Activated T-helper 17 cell treated with anti-CD3 and anti-CD28 coated beads, Interleukin-2, amount 50 U/mL, for 72 hours (primary cell): ENCODE measurements at regions not wholly inside any gene's neighbourhood (a gene's known extent, or its start where the extent isn't known, plus 50 kb on each side); places are given as distances from the start of the nearest gene placed in this dataset.
"Not testable (repeated sequence)": the region's sequence is repeated elsewhere in the genome, so short reads cannot be mapped to it uniquely, and the experiment has no call there.

Source experiments
- ATAC-seq: fragments of 150-1000 bp; cut with Tn5 transposase; replicated peaks from 2 replicates; pipeline ENCODE4 v1.10.0; 2021; ENCODE audit warnings: mild to moderate bottlenecking, moderate library complexity
- H3K27ac Mint-ChIP-seq: one replicate; pipeline ENCODE4 v1.8.0; 2022; ENCODE audit warnings: mixed read lengths
- H3K27me3 Mint-ChIP-seq: one replicate; pipeline ENCODE4 v1.8.0; 2022; ENCODE audit warnings: mixed read lengths
- H3K36me3 Mint-ChIP-seq: one replicate; pipeline ENCODE4 v1.8.0; 2022; ENCODE audit warnings: low read depth, mild to moderate bottlenecking, mixed read lengths
- H3K4me1 Mint-ChIP-seq: one replicate; pipeline ENCODE4 v1.8.0; 2022; ENCODE audit warnings: mixed read lengths
- H3K4me3 Mint-ChIP-seq: one replicate; pipeline ENCODE4 v1.8.0; 2022; ENCODE audit warnings: mild to moderate bottlenecking, mixed read lengths
- H3K9me3 Mint-ChIP-seq: one replicate; pipeline ENCODE4 v1.8.0; 2022; ENCODE audit warnings: mixed read lengths

DNA sequence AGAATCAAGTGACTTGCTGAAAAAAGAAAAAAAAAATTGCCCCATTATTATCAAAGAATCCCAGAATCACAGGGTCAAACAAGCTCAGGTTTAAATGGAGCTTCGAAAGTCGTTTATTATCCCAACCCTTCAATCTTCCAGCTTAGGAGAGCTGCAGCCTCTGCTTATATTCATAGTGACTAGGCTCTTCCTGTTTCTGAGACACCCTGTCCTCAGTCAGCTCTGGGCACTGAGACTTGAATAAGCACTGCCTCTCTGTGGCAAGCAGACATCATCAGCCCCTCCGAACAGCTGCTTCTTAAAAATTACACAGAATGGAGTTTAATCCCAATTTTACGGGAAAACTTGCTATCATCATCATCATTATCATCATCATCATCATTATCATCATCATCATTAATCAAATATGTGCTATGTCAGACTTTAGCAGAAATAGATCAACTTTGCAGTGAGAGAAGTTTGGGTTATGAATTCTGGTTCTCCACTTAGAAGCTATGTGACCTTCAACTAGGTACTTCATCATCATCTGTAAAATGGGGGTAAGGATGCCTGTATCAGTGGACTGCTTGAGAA lies 614.0 kb upstream of the SYNCRIP start:
- H3K27me3 Mint-ChIP-seq, result no peaks in the 10 kb centered on the region
- H3K27ac Mint-ChIP-seq, result no peak overlapping the region
- ATAC-seq, result no peak
- H3K4me1 Mint-ChIP-seq, result no peaks in the 10 kb centered on the region
- no peak overlapping the region for H3K4me3 Mint-ChIP-seq
- peaks cover 5% of the 10 kb centered on the region for H3K9me3 Mint-ChIP-seq
- H3K36me3 Mint-ChIP-seq, result no peaks in the 10 kb centered on the region

DNA sequence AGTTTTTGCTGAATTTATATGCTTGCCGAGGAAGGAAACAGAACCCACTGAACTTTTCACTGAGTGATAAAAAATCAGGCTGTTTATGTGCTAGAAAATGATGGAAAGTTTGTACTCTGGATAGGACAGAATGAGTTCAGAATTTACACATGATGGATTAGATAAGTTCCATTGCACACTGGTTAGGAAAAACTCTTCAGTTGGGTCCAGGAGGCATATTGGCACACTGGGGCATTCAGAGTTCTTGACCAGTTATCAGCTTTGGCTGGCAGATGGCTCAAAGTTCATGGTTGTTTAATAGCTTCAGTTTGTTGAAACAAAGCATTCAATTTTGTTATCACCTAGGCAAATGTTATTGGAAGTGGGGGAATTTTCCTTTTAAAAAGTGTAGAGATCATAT lies 613.3 kb upstream of the SYNCRIP start:
- H3K4me3 Mint-ChIP-seq, result no peak overlapping the region
- H3K9me3 Mint-ChIP-seq, result peaks cover 7% of the 10 kb centered on the region
- no peaks in the 10 kb centered on the region for H3K27me3 Mint-ChIP-seq
- H3K36me3 Mint-ChIP-seq, result no peaks in the 10 kb centered on the region
- ATAC-seq, result no peak
- H3K27ac Mint-ChIP-seq, result no peak overlapping the region
- no peaks in the 10 kb centered on the region for H3K4me1 Mint-ChIP-seq

DNA sequence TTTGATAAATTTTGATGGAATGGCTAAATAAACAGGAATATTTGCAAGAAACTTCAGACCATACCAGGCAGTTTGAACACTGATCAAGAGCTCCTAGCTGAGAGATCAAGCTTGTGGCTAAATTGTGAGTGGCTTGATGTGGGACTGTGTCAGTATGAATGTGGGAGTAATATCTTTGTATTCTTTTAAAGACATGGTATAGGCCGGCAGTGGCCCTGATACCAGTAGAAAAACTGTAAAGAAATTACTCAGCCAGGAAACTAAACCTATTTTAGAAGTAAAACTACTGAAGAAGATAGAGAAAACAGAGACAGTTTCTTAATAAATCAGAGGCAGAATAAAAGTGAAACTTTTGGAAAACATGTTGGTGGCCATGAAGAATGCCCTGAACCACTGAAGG lies 608.4 kb upstream of the SYNCRIP start:
- ATAC-seq, result no peak
- Mint-ChIP-seq H3K27me3 (no peaks in the 10 kb centered on the region), H3K9me3 (peaks cover 14% of the 10 kb centered on the region), H3K4me1 (no peaks in the 10 kb centered on the region), H3K4me3 (no peak overlapping the region), H3K27ac (no peak overlapping the region), H3K36me3 (no peaks in the 10 kb centered on the region)

DNA sequence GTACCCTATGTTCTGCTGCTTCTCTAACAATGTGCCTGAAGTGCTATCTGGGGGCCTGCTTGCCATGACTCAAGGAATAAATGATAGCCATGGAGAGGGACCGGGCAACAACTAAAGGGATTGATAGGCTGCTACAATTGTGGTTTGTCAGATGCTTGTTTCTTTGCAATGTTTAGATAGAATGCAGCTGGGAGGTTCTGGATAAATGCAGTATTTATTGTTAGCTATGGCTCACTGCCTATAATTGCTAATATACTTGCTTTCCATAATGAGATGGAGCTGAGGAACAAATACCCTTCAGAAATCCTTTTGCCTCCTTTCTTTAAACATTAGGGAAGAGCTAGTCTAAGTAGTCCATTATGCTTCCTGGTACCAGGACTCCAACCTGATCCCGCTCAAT lies 575.2 kb upstream of the SYNCRIP start:
- Mint-ChIP-seq H3K4me1 (no peaks in the 10 kb centered on the region), H3K36me3 (no peaks in the 10 kb centered on the region), H3K9me3 (no peaks in the 10 kb centered on the region), H3K27me3 (no peaks in the 10 kb centered on the region), H3K27ac (no peak overlapping the region), H3K4me3 (no peak overlapping the region)
- no peak for ATAC-seq

DNA sequence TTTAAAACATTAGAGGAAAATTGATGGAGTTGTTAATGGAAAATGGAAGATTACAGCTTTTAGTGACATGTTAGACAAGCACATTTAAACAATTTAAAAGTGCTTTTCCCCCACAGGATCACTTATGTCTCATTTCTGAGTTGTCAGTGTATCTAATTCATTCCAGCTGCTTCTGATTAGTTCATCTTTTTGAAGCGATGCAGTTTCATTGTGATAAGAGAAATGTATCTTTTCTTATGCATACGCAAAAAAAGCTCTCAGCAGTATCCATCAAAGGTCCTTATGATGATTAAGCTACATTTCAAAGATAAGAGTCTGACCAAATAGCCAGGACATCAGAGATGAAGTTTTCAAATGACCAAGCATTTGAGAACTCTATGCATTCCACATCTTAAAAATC lies 572.6 kb upstream of the SYNCRIP start:
- no peak for ATAC-seq
- Mint-ChIP-seq H3K9me3 (no peaks in the 10 kb centered on the region), H3K4me3 (no peak overlapping the region), H3K4me1 (no peaks in the 10 kb centered on the region), H3K27me3 (no peaks in the 10 kb centered on the region), H3K27ac (no peak overlapping the region), H3K36me3 (no peaks in the 10 kb centered on the region)

DNA sequence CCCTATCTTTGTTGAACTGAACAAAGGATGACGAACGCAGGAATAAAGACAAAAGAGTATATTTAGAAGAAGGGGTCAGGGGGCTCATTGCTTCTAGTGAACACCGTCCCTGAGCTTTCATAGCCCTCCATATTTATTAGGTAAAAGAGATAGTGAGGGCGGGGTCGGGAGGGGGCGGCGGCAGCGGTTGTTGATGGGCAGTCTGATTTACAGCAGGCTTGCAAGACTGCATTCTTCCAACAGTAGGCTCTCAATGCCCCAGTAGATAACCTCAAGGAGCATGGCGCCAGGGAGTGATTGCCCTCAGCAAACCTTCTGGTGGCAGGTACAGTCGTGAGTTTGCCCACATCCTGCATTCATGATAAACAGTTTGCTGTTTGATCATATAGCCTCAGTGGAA lies 563.3 kb upstream of the SYNCRIP start:
- Mint-ChIP-seq H3K27me3 (no peaks in the 10 kb centered on the region), H3K27ac (no peak overlapping the region), H3K9me3 (peaks cover 17% of the 10 kb centered on the region), H3K36me3 (no peaks in the 10 kb centered on the region), H3K4me3 (no peak overlapping the region), H3K4me1 (no peaks in the 10 kb centered on the region)
- no peak for ATAC-seq

DNA sequence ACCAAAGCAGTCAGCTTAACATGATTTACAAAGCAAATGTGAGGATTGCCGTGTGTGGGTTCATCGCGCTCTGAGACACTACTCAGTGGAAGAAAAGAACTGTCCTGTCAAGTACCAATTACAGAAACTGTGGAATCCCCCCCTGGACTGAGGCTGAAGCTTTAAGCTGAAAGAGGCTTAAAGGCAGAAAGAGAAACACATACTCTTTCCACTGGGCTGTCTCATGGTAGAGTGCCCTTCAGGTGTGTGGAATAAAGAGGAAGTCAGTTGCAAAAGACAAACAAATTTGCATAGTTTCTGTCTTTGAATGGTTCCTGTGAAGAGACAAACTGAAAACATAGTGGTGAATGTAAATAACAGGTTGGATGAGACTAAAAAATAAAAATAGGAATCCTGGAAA lies 560.4 kb upstream of the SYNCRIP start:
- H3K9me3 Mint-ChIP-seq, result peaks cover 21% of the 10 kb centered on the region
- no peaks in the 10 kb centered on the region for H3K36me3 Mint-ChIP-seq
- H3K27ac Mint-ChIP-seq, result no peak overlapping the region
- H3K4me3 Mint-ChIP-seq, result no peak overlapping the region
- ATAC-seq, result no peak
- H3K27me3 Mint-ChIP-seq, result no peaks in the 10 kb centered on the region
- H3K4me1 Mint-ChIP-seq, result no peaks in the 10 kb centered on the region

DNA sequence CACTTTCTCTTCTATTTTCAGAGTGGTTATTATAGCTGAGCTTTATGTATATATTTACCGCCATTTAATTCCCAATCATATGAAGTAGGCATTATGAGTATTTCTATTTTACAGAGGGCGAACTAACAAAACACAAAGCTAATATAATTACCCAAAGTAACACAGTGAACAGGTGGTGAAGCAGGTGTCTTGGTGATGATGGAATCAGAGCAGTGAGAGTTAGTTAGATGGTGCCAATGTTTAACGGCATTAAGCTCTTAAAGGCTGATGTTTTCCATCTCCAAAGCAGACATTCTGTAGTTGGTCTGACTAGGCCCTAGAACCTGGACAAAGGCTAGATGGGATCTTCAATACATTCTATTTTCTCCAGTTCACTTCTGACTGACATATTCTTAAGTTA lies 551.1 kb upstream of the SYNCRIP start:
- Mint-ChIP-seq H3K27me3 (no peaks in the 10 kb centered on the region), H3K4me3 (no peak overlapping the region), H3K4me1 (no peaks in the 10 kb centered on the region), H3K36me3 (no peaks in the 10 kb centered on the region), H3K27ac (no peak overlapping the region), H3K9me3 (no peaks in the 10 kb centered on the region)
- ATAC-seq, result no peak

DNA sequence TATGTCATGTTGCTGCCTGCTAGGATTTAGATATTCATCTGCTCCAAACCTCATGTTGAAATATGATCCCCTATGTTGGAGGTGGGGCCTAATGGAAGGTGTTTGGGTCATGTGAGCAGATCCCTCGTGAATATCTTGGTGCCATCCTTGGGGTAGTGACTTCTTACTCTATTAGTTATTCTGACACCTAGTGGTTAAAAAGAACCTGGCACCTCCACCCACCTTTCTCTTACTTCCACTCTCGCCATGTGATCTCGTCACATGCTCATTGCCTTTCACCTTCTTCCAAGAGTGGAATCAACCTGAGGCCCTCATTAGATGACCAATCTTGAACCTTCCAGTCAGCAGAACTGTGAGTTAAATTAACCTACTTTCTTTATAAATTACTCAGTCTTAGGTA lies 549.4 kb upstream of the SYNCRIP start:
- Mint-ChIP-seq H3K27me3 (no peaks in the 10 kb centered on the region), H3K9me3 (no peaks in the 10 kb centered on the region), H3K4me1 (no peaks in the 10 kb centered on the region), H3K36me3 (no peaks in the 10 kb centered on the region), H3K4me3 (no peak overlapping the region), H3K27ac (no peak overlapping the region)
- no peak for ATAC-seq

DNA sequence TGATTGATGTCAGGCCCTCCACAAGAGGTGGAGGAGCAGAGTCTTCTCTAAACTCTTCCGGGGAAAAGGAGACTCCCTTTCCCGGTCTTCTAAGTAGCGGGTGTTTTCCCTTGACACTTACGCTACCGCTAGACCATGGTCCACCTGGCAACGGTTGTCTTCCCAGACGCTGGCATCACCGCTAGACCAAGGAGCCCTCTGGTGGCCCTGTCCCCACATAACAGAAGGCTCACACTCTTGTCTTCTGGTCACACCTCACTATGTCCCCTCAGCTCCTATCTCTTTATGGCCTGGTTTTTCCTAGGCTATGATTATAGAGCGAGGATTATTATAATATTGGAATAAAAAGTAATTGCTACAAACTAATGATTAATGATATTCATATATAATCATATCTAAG lies 532.5 kb upstream of the SYNCRIP start:
- H3K9me3 Mint-ChIP-seq, H3K4me3 Mint-ChIP-seq, H3K36me3 Mint-ChIP-seq, H3K27ac Mint-ChIP-seq, H3K27me3 Mint-ChIP-seq, H3K4me1 Mint-ChIP-seq, ATAC-seq: not testable (repeated sequence)

DNA sequence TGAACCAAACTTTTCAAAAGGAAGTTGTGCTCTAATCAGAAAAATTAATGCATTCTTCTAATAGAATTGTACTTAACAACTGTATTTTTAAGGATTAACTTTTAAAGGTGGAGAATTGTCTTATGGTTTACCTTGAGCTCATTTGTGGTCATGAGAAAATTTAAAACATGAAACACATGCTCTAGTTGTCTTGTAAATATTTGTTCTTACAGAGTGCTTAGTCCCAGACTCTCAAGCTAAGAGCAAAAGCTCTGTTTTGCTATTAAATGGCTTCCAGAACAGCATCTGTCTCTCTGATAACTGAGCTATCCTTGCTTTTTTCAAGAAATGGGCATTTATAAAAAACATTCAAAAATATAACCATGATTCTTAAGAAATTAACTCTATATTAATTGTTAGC lies 512.2 kb upstream of the SYNCRIP start:
- Mint-ChIP-seq H3K27ac (no peak overlapping the region), H3K4me3 (no peak overlapping the region), H3K4me1 (no peaks in the 10 kb centered on the region), H3K27me3 (no peaks in the 10 kb centered on the region), H3K36me3 (no peaks in the 10 kb centered on the region), H3K9me3 (no peaks in the 10 kb centered on the region)
- ATAC-seq, result no peak

DNA sequence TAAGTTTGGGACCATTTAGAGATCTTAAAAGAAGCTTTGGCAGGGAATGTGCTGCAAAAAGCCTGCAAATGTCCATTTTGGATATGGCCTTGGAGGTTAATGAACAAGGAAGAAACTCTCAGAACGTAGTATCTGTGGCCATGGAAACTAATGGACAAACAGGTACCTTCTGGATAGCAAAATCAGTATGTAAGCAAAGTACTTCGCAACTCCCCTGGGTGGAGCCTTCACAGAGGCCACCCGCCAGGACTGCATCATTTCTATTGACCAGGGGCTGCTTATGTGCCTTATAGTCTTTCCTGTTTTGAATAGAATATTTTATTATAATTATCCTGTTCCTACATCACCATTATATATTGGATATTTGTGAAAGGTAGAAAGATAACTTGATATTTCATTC lies 510.8 kb upstream of the SYNCRIP start:
- no peaks in the 10 kb centered on the region for H3K4me1 Mint-ChIP-seq
- no peak overlapping the region for H3K27ac Mint-ChIP-seq
- no peak for ATAC-seq
- H3K9me3 Mint-ChIP-seq, result peaks cover 3% of the 10 kb centered on the region
- H3K4me3 Mint-ChIP-seq, result no peak overlapping the region
- H3K36me3 Mint-ChIP-seq, result no peaks in the 10 kb centered on the region
- no peaks in the 10 kb centered on the region for H3K27me3 Mint-ChIP-seq

DNA sequence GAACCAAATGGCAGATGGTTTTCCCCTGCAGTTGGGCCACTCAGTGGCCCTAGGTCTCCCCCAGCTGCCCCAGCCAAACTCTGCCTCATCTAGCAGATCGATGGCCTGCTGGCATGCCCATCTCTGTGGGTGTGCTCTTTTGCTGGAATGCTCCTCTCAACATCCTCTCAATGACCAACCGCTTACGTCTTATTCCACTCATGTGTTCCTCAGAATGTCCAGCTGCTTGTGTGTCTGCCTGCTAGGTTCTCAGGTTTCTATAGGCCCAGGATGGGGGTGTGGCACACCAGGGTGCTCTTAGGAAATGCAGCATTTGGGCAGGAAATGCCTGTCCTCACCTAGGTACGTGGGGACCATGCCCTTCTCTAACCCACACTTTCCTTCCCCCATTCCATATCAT lies 509.9 kb upstream of the SYNCRIP start:
- Mint-ChIP-seq H3K9me3 (peaks cover 3% of the 10 kb centered on the region), H3K4me1 (no peaks in the 10 kb centered on the region)

DNA sequence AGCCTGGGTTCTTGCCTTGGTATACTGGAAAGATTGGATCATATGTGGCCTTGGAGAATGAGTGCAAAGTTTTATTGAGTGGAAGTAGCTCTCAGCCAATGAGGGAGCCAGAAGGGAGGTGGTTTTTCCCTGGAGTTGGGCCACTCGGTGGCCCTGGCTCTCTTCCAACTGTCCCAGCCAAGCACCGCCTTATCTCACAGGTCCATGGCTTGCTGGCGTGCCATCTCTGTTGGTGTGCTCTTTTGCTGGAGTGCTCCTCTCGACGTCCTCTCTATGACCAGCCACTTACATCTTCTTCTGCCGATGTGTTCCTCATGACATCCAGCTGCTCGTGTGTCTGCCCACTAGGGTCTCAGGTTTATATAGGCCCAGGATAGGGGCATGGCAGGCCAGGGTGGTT lies 505.9 kb upstream of the SYNCRIP start:
- Mint-ChIP-seq H3K4me3 (no peak overlapping the region), H3K36me3 (no peaks in the 10 kb centered on the region), H3K27me3 (no peaks in the 10 kb centered on the region), H3K4me1 (no peaks in the 10 kb centered on the region), H3K27ac (no peak overlapping the region), H3K9me3 (peaks cover 3% of the 10 kb centered on the region)
- no peak for ATAC-seq

More for the DNA sequence above, 509.9 kb upstream of the SYNCRIP start:
- Mint-ChIP-seq H3K4me3 (no peak overlapping the region), H3K27ac (no peak overlapping the region), H3K27me3 (no peaks in the 10 kb centered on the region), H3K36me3 (no peaks in the 10 kb centered on the region)
- no peak for ATAC-seq

DNA sequence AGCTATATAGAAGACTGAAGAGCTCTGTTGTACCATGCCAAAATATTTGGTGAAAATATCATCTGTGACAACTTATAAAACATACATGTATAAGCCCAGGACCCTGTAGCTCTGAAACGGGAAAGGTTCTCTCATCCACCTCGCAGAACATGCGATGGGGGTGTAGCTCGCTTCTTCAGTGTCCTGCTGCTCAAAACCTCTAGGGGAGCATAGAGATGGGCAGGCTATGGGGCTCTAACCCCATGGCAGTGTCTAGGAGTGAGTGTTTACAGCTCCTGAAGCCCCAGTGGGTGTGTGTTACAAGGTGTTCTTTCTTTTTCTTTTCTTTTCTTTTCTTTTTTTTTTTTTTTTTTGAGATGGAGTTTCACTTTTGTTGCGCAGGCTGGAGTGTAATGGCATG lies 505.2 kb upstream of the SYNCRIP start:
- ATAC-seq, result no peak
- Mint-ChIP-seq H3K4me3 (no peak overlapping the region), H3K4me1 (no peaks in the 10 kb centered on the region), H3K9me3 (peaks cover 3% of the 10 kb centered on the region), H3K27me3 (no peaks in the 10 kb centered on the region), H3K36me3 (no peaks in the 10 kb centered on the region), H3K27ac (no peak overlapping the region)

DNA sequence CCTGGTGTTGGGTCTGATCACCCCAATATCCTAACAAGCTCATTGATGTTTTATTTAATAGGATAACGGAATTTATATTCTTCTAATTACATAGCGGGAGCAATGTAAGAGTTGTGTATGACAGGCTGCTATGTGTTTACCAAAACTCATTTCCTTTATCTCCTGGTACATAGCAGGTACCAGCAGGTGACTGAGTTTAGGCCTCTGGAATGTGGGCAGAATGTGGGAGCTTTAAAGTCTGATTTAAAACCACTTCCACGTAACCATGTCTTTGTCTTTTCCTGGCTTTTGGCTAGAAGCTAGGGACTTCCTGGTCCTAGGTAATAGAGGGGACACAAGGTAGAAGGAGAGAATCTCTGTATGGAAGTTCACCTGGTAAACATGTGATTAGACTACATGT lies 504.6 kb upstream of the SYNCRIP start:
- ATAC-seq, result no peak
- Mint-ChIP-seq H3K4me3 (no peak overlapping the region), H3K27ac (no peak overlapping the region), H3K36me3 (no peaks in the 10 kb centered on the region), H3K9me3 (peaks cover 3% of the 10 kb centered on the region), H3K4me1 (no peaks in the 10 kb centered on the region), H3K27me3 (no peaks in the 10 kb centered on the region)
